PC-3 (cell line): ENCODE measurements at regions not wholly inside any gene's neighbourhood (a gene's known extent, or its start where the extent isn't known, plus 50 kb on each side); places are given as distances from the start of the nearest gene placed in this dataset.

Experiments used
- ATAC-seq: fragments of 200-7000 bp; cut with Tn5 transposase; 2 replicates; pipeline ENCODE4 v1.9.1; 2020; ENCODE audit warnings: mild to moderate bottlenecking, moderate library complexity
- BruUV-seq: library from RNA; stranded (reverse); fragments of 400-500 nt; replicated peaks from 2 replicates; lab custom pipeline; 2021; lab: Mats Ljungman, UMichigan
- CTCF ChIA-PET: fragments of 300-600 bp; sonication (Branson Sonifier 250); formaldehyde crosslinking; loops from one replicate; lab custom pipeline; 2022; ENCODE audit warnings: antibody characterized with exemption; lab: Charles Lee
- POLR2A ChIA-PET: fragments of 300-600 bp; sonication (Branson Sonifier 250); formaldehyde crosslinking; loops from one replicate; lab custom pipeline; 2022; ENCODE audit warnings: antibody characterized with exemption; ENCODE audit not compliant: unreplicated experiment; lab: Charles Lee
- DNase-seq: peaks from one replicate; pipeline ENCODE4 v3.0.0-alpha.2; 2015
- H2AFZ ChIP-seq: fragments of 300-600 bp; sonication (generic); 2 replicates; pipeline ENCODE4 v1.6.0; 2016; ENCODE audit warnings: antibody characterized with exemption, low read length
- H3F3A ChIP-seq: fragments of 300-600 bp; sonication (generic); one replicate; pipeline ENCODE4 v1.6.0; 2017; ENCODE audit warnings: antibody characterized with exemption, low read length, control low read depth, mild to moderate bottlenecking; ENCODE audit not compliant: unreplicated experiment
- H3K27ac ChIP-seq: fragments of 300-600 bp; sonication (generic); 2 replicates; pipeline ENCODE4 v1.5.1; 2016; ENCODE audit warnings: mild to moderate bottlenecking, low read length
- H3K27me3 ChIP-seq: fragments of 300-600 bp; sonication (generic); 2 replicates; pipeline ENCODE4 v1.6.1; 2016; ENCODE audit warnings: low read length, mixed read lengths
- H3K36me3 ChIP-seq: fragments of 300-600 bp; sonication (generic); 2 replicates; pipeline ENCODE4 v1.6.1; 2016; ENCODE audit warnings: low read depth, mixed run types, low read length, mixed read lengths
- H3K4me1 ChIP-seq: fragments of 300-600 bp; sonication (generic); 2 replicates; pipeline ENCODE4 v1.5.1; 2016; ENCODE audit warnings: low read length; ENCODE audit not compliant: insufficient read depth
- H3K4me2 ChIP-seq: fragments of 300-600 bp; sonication (generic); 2 replicates; pipeline ENCODE4 v1.6.0; 2016; ENCODE audit warnings: low read length
- H3K4me3 ChIP-seq: fragments of 300-600 bp; sonication (generic); 2 replicates; pipeline ENCODE4 v1.5.1; 2016; ENCODE audit warnings: mild to moderate bottlenecking, low read length, mixed read lengths
- H3K79me2 ChIP-seq: fragments of 300-600 bp; sonication (generic); 2 replicates; pipeline ENCODE4 v1.6.1; 2017; ENCODE audit warnings: low read length, mixed read lengths
- H3K9ac ChIP-seq: fragments of 300-600 bp; sonication (generic); 2 replicates; pipeline ENCODE4 v1.6.0; 2016; ENCODE audit warnings: mild to moderate bottlenecking, low read length
- H3K9me2 ChIP-seq: fragments of 300-600 bp; sonication (generic); replicated peaks from 2 replicates; pipeline ENCODE4 v1.6.1; 2016; ENCODE audit warnings: mixed run types, low read length, mixed read lengths
- H3K9me3 ChIP-seq: fragments of 300-600 bp; sonication (generic); 2 replicates; pipeline ENCODE4 v1.6.1; 2016; ENCODE audit warnings: low read length, mixed read lengths
- H4K20me1 ChIP-seq: fragments of 300-600 bp; sonication (generic); 2 replicates; pipeline ENCODE4 v1.6.1; 2016; ENCODE audit warnings: low read length, mixed read lengths
- EZH2 ChIP-seq: fragments of 300-600 bp; sonication (generic); IDR thresholded peaks from one replicate; pipeline ENCODE4 v1.6.1; 2017; ENCODE audit warnings: antibody characterized with exemption, mild to moderate bottlenecking, low read length; ENCODE audit not compliant: unreplicated experiment
- EZH2phosphoT487 ChIP-seq: fragments of 300-600 bp; sonication (generic); IDR thresholded peaks from 2 replicates; pipeline ENCODE4 v1.6.1; 2018; ENCODE audit warnings: mild to moderate bottlenecking, antibody characterized with exemption, low read length, borderline replicate concordance
- intact Hi-C: fragments of 100-400 bp; cut with micrococcal nuclease; formaldehyde crosslinking; loops from 2 replicates; pipeline ENCODE4 v1.9.0; 2023
- TF ChIP-seq, protein P1 (sequence below): fragments of 300-600 bp; sonication (generic); conservative IDR thresholded peaks from 2 replicates; pipeline ENCODE4 v1.5.1; 2017; ENCODE audit warnings: antibody characterized with exemption, low read depth, mild to moderate bottlenecking, low read length

- CTCF ChIA-PET: no interaction called here
- POLR2A ChIA-PET: no interaction called here
- H3K27me3 ChIP-seq: peaks cover 7% of the 10 kb centered on the region
- H3K9me3 ChIP-seq: 0 out of 2 replicates have a peak, but pooled peaks cover 4% of the 10 kb centered on the region
- intact Hi-C loops: no loop called here
- H3K4me2 ChIP-seq: no peak overlapping the region
- no peak overlapping the region for H2AFZ ChIP-seq
- TF ChIP-seq EZH2phosphoT487: no peak
- TF ChIP-seq, protein P1, sequence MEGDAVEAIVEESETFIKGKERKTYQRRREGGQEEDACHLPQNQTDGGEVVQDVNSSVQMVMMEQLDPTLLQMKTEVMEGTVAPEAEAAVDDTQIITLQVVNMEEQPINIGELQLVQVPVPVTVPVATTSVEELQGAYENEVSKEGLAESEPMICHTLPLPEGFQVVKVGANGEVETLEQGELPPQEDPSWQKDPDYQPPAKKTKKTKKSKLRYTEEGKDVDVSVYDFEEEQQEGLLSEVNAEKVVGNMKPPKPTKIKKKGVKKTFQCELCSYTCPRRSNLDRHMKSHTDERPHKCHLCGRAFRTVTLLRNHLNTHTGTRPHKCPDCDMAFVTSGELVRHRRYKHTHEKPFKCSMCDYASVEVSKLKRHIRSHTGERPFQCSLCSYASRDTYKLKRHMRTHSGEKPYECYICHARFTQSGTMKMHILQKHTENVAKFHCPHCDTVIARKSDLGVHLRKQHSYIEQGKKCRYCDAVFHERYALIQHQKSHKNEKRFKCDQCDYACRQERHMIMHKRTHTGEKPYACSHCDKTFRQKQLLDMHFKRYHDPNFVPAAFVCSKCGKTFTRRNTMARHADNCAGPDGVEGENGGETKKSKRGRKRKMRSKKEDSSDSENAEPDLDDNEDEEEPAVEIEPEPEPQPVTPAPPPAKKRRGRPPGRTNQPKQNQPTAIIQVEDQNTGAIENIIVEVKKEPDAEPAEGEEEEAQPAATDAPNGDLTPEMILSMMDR: no peak
- TF ChIP-seq EZH2: no peak
- no peaks in the 10 kb centered on the region for H3K9me2 ChIP-seq
- no peak overlapping the region for H3K4me3 ChIP-seq
- no peaks in the 10 kb centered on the region for H3F3A ChIP-seq
- no peak overlapping the region for H3K9ac ChIP-seq
- H4K20me1 ChIP-seq: no peaks in the 10 kb centered on the region
- no peaks in the 10 kb centered on the region for H3K79me2 ChIP-seq
- DNase-seq (no peak), ATAC-seq (no peak)
- no peaks in the 10 kb centered on the region for H3K4me1 ChIP-seq
- no peaks in the 10 kb centered on the region for H3K36me3 ChIP-seq
- BruUV-seq: no TSS peak
- H3K27ac ChIP-seq: no peak overlapping the region
Measured at GRCh38 chr11:134543645-134544044, 131.6 kb upstream of the B3GAT1 start.

GRCh38 chr11:134543241-134543640, 131.2 kb upstream of the B3GAT1 start:
- no peaks in the 10 kb centered on the region for H3K9me2 ChIP-seq
- no peaks in the 10 kb centered on the region for H3K4me1 ChIP-seq
- H3K4me3 ChIP-seq: no peak overlapping the region
- no peak overlapping the region for H3K27ac ChIP-seq
- H2AFZ ChIP-seq: no peak overlapping the region
- no peaks in the 10 kb centered on the region for H4K20me1 ChIP-seq
- H3F3A ChIP-seq: no peaks in the 10 kb centered on the region
- ChIA-PET CTCF (no interaction called here), POLR2A (no interaction called here)
- H3K27me3 ChIP-seq: peaks cover 11% of the 10 kb centered on the region
- DNase-seq (no peak), ATAC-seq (no peak)
- TF ChIP-seq EZH2phosphoT487: no peak
- no peak for TF ChIP-seq EZH2
- TF ChIP-seq, protein P1: no peak
- intact Hi-C loops: no loop called here
- no peaks in the 10 kb centered on the region for H3K79me2 ChIP-seq
- H3K9ac ChIP-seq: no peak overlapping the region
- no peak overlapping the region for H3K4me2 ChIP-seq
- 0 out of 2 replicates have a peak, but pooled peaks cover 4% of the 10 kb centered on the region for H3K9me3 ChIP-seq
- no peaks in the 10 kb centered on the region for H3K36me3 ChIP-seq
- no TSS peak for BruUV-seq

DNA sequence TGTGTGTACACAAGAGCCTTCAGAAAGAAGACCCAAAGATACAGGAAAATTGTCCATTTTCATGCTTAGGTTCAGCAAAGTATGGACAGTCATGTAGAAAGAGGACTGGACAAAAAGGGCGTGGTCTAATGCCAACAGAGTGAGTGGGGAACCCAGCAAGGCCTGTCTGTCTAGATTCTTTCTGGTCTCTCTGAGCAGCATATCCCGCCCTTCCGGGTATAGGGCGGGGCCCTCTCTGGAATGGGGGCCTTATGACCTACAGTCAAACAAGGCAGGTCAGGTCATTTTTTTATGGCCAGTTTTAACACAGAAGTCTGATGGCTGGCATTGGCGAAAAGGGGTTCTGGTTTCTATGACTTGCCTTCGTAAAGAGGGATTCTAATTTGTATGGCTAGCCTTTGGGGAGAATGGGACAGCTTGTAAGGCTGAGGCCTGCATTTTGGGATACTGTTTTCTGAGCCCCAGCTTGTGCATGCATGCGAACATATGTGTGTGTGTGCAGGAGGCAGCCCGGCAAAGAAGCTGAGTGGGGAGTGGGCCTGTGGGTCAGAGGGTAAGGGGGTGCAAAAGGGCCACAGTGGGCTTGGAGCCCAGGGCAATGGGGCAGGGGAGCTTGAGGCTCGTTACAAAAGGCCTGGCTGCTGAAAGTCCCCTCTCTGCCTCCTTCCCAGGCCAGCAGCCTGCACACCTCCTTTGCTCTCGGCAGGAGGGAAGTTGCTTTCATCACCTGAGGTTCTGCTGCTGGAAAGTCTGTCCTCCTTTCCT, 130.5 kb upstream of the B3GAT1 start:
- no peak for ATAC-seq

More for the DNA sequence above, 130.5 kb upstream of the B3GAT1 start:
- TF ChIP-seq EZH2: no peak
- TF ChIP-seq, protein P1: no peak
- no peak for TF ChIP-seq EZH2phosphoT487
- BruUV-seq: no TSS peak
- CTCF ChIA-PET: no interaction called here
- H3K4me3 ChIP-seq: no peak overlapping the region
- H4K20me1 ChIP-seq: no peaks in the 10 kb centered on the region
- DNase-seq: peak; percentile 42
- H3K36me3 ChIP-seq: no peaks in the 10 kb centered on the region
- peaks cover 15% of the 10 kb centered on the region for H3K27me3 ChIP-seq
- H3K79me2 ChIP-seq: no peaks in the 10 kb centered on the region
- no peak overlapping the region for H3K4me2 ChIP-seq
- no peak overlapping the region for H3K9ac ChIP-seq
- intact Hi-C loops: no loop called here
- H3K27ac ChIP-seq: no peak overlapping the region
- POLR2A ChIA-PET: no interaction called here
- no peaks in the 10 kb centered on the region for H3K4me1 ChIP-seq
- no peak overlapping the region for H2AFZ ChIP-seq
- 0 out of 2 replicates have a peak, but pooled peaks cover 4% of the 10 kb centered on the region for H3K9me3 ChIP-seq
- H3K9me2 ChIP-seq: no peaks in the 10 kb centered on the region
- H3F3A ChIP-seq: no peaks in the 10 kb centered on the region
